ENCODE measurements at regions not wholly inside any gene's neighbourhood (a gene's known extent, or its start where the extent isn't known, plus 50 kb on each side); places are given as distances from the start of the nearest gene placed in this dataset.

GRCh38 chr6:150466196-150466595 is 97.4 kb downstream of the IYD start:
- TF ChIP-seq CTCF (conservative IDR thresholded peaks at IDR 0.05; ENCODE audit: low read length) (no peak), EZH2phosphoT487 (IDR thresholded peaks at IDR 0.05; ENCODE audit: borderline replicate concordance, low read depth, low read length) (no peak)

Data from OCI-LY7 (cell line).